ENCODE measurements at regions not wholly inside any gene's neighbourhood (a gene's known extent, or its start where the extent isn't known, plus 50 kb on each side); places are given as distances from the start of the nearest gene placed in this dataset.

GRCh38 chr16:86018487-86018886 is 119.5 kb downstream of the IRF8 start:
- TF ChIP-seq POLR2A (IDR thresholded peaks at IDR 0.05; ENCODE audit: low read depth, low read length) (no peak), TAF1 (IDR thresholded peaks at IDR 0.05; ENCODE audit: low read depth, low read length) (no peak), POLR2AphosphoS5 (IDR thresholded peaks at IDR 0.05; ENCODE audit: low read depth, low read length) (no peak), POU2F2 (IDR thresholded peaks at IDR 0.05; ENCODE audit: low read depth, low read length) (no peak)
